ENCODE measurements at regions not wholly inside any gene's neighbourhood (a gene's known extent, or its start where the extent isn't known, plus 50 kb on each side); places are given as distances from the start of the nearest gene placed in this dataset.

DNA sequence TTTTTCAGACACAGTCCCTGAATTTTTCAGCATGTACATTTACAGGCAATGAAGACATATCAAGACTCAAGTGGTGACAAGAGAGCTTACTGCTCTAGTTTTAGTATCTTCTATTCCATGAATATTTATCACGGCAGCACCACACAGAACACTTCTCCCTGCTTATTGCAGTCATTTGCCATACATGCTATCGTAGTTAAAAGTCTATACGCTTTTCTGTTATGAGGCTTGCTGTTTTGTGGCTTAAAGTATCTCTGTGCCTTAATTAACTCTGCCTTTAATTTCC lies 65.4 kb upstream of the GK2 start:
- H3K27ac ChIP-seq (ENCODE audit: poor library complexity, severe bottlenecking), result no peak overlapping the region
- no peaks in the 10 kb centered on the region for H3K36me3 ChIP-seq (ENCODE audit: low read depth)
- no peak for ATAC-seq (ENCODE audit: low read depth)
- no peaks in the 10 kb centered on the region for H3K9me3 ChIP-seq (ENCODE audit: severe bottlenecking)
- TF ChIP-seq, protein P1, sequence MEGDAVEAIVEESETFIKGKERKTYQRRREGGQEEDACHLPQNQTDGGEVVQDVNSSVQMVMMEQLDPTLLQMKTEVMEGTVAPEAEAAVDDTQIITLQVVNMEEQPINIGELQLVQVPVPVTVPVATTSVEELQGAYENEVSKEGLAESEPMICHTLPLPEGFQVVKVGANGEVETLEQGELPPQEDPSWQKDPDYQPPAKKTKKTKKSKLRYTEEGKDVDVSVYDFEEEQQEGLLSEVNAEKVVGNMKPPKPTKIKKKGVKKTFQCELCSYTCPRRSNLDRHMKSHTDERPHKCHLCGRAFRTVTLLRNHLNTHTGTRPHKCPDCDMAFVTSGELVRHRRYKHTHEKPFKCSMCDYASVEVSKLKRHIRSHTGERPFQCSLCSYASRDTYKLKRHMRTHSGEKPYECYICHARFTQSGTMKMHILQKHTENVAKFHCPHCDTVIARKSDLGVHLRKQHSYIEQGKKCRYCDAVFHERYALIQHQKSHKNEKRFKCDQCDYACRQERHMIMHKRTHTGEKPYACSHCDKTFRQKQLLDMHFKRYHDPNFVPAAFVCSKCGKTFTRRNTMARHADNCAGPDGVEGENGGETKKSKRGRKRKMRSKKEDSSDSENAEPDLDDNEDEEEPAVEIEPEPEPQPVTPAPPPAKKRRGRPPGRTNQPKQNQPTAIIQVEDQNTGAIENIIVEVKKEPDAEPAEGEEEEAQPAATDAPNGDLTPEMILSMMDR (IDR thresholded peaks at IDR 0.05; ENCODE audit: poor library complexity, severe bottlenecking), result no peak
- no peaks in the 10 kb centered on the region for H3K27me3 ChIP-seq (ENCODE audit: insufficient read depth, poor library complexity, severe bottlenecking)
- no peaks in the 10 kb centered on the region for H3K4me1 ChIP-seq (ENCODE audit: insufficient read depth, poor library complexity, severe bottlenecking)
- no peak overlapping the region for H3K4me3 ChIP-seq (ENCODE audit: severe bottlenecking)
- no peak for DNase-seq (ENCODE audit: low spot score)

- Histone ChIP-seq H3K27me3 (ENCODE audit: insufficient read depth, poor library complexity, severe bottlenecking) (no peaks in the 10 kb centered on the region), H3K36me3 (ENCODE audit: low read depth) (no peaks in the 10 kb centered on the region), H3K4me3 (ENCODE audit: severe bottlenecking) (no peak overlapping the region), H3K4me1 (ENCODE audit: insufficient read depth, poor library complexity, severe bottlenecking) (no peaks in the 10 kb centered on the region), H3K9me3 (ENCODE audit: severe bottlenecking) (no peaks in the 10 kb centered on the region), H3K27ac (ENCODE audit: poor library complexity, severe bottlenecking) (no peak overlapping the region)
- DNase-seq (ENCODE audit: low spot score) (no peak), ATAC-seq (ENCODE audit: low read depth) (no peak)
- TF ChIP-seq, protein P1 (IDR thresholded peaks at IDR 0.05; ENCODE audit: poor library complexity, severe bottlenecking), result no peak
Measured at GRCh38 chr4:79472693-79473438, 64.8 kb upstream of the GK2 start.

- Histone ChIP-seq H3K4me3 (ENCODE audit: severe bottlenecking) (no peak overlapping the region), H3K9me3 (ENCODE audit: severe bottlenecking) (no peaks in the 10 kb centered on the region), H3K36me3 (ENCODE audit: low read depth) (no peaks in the 10 kb centered on the region), H3K27me3 (ENCODE audit: insufficient read depth, poor library complexity, severe bottlenecking) (no peaks in the 10 kb centered on the region), H3K4me1 (ENCODE audit: insufficient read depth, poor library complexity, severe bottlenecking) (no peaks in the 10 kb centered on the region), H3K27ac (ENCODE audit: poor library complexity, severe bottlenecking) (no peak overlapping the region)
- TF ChIP-seq, protein P1 (IDR thresholded peaks at IDR 0.05; ENCODE audit: poor library complexity, severe bottlenecking), result no peak
- ATAC-seq (ENCODE audit: low read depth) (no peak), DNase-seq (ENCODE audit: low spot score) (no peak)
Measured at GRCh38 chr4:79472036-79472435, 64.0 kb upstream of the GK2 start.

DNA sequence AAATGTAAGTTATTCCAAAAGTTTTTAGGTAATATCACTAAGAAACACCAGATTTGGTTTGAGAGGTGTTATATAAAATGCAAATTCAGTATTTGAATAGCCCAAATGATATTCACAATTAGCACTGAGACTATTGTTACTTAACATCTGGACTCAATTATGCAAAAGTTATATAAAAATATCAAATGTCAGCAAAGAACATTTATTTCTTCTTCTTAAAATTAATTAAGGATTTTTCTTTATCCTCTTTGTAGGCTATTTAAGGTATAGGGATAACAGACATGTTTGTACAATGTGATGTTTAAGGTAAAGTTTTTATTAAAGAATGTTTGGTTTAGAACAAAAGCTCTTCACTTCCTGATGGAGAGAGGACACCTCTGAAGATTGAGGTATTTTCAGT lies 63.3 kb upstream of the GK2 start:
- DNase-seq (ENCODE audit: low spot score) (no peak), ATAC-seq (ENCODE audit: low read depth) (no peak)
- TF ChIP-seq, protein P1 (IDR thresholded peaks at IDR 0.05; ENCODE audit: poor library complexity, severe bottlenecking), result no peak
- H3K9me3 ChIP-seq (ENCODE audit: severe bottlenecking), result no peaks in the 10 kb centered on the region
- H3K4me1 ChIP-seq (ENCODE audit: insufficient read depth, poor library complexity, severe bottlenecking), result no peaks in the 10 kb centered on the region
- no peaks in the 10 kb centered on the region for H3K27me3 ChIP-seq (ENCODE audit: insufficient read depth, poor library complexity, severe bottlenecking)
- no peak overlapping the region for H3K4me3 ChIP-seq (ENCODE audit: severe bottlenecking)
- no peak overlapping the region for H3K27ac ChIP-seq (ENCODE audit: poor library complexity, severe bottlenecking)
- no peaks in the 10 kb centered on the region for H3K36me3 ChIP-seq (ENCODE audit: low read depth)

- ATAC-seq (ENCODE audit: low read depth) (no peak), DNase-seq (ENCODE audit: low spot score) (no peak)
- Histone ChIP-seq H3K9me3 (ENCODE audit: severe bottlenecking) (no peaks in the 10 kb centered on the region), H3K4me1 (ENCODE audit: insufficient read depth, poor library complexity, severe bottlenecking) (no peaks in the 10 kb centered on the region), H3K27me3 (ENCODE audit: insufficient read depth, poor library complexity, severe bottlenecking) (no peaks in the 10 kb centered on the region), H3K4me3 (ENCODE audit: severe bottlenecking) (no peak overlapping the region), H3K36me3 (ENCODE audit: low read depth) (no peaks in the 10 kb centered on the region), H3K27ac (ENCODE audit: poor library complexity, severe bottlenecking) (no peak overlapping the region)
- TF ChIP-seq, protein P1 (IDR thresholded peaks at IDR 0.05; ENCODE audit: poor library complexity, severe bottlenecking), result no peak
Measured at GRCh38 chr4:79467246-79467932, 59.4 kb upstream of the GK2 start.

All from RWPE2 (cell line).